CD14-positive monocyte (primary cell): ENCODE measurements at regions not wholly inside any gene's neighbourhood (a gene's known extent, or its start where the extent isn't known, plus 50 kb on each side); places are given as distances from the start of the nearest gene placed in this dataset.

Source experiments
- DNase-seq, 3 donors: peaks; one replicate each; pipeline ENCODE4 v3.0.0-alpha.2; 2011 to 2022
- H2AFZ ChIP-seq: 2 replicates; pipeline ENCODE4 v1.6.0; 2012; ENCODE audit warnings: mild to moderate bottlenecking, low read depth, low read length, inconsistent platforms; ENCODE audit not compliant: insufficient read depth, poor library complexity, severe bottlenecking
- H3K27ac ChIP-seq, 2 donors: 1 replicate in 1 of 2; 2 replicates in 1 of 2; pipeline ENCODE4 v1.5.1; 2012 to 2013; ENCODE audit warnings: low read length in 2 of 2, control low read depth in 1 of 2, inconsistent platforms in 1 of 2, low read depth in 1 of 2, mild to moderate bottlenecking in 1 of 2
- H3K27me3 ChIP-seq, 2 donors: one replicate each; pipeline versions ENCODE4 v1.6.0 to v1.6.1; 2011 to 2013; ENCODE audit warnings: low read length in 2 of 2; ENCODE audit not compliant: control insufficient read depth in 2 of 2, insufficient read depth in 2 of 2
- H3K36me3 ChIP-seq, 2 donors: replicated peaks in 1 of 2; 1 replicate in 1 of 2; 2 replicates in 1 of 2; pipeline versions ENCODE4 v1.5.1 to v1.6.1; 2012 to 2013; ENCODE audit warnings: low read length in 2 of 2, control low read depth in 1 of 2, inconsistent platforms in 1 of 2, mild to moderate bottlenecking in 1 of 2; ENCODE audit not compliant: insufficient read depth in 2 of 2, control insufficient read depth in 1 of 2
- H3K4me1 ChIP-seq, 2 donors: 1 replicate in 1 of 2; 2 replicates in 1 of 2; pipeline versions ENCODE4 v1.5.1 to v1.6.1; 2012 to 2013; ENCODE audit warnings: low read length in 2 of 2, control low read depth in 1 of 2, inconsistent platforms in 1 of 2, mild to moderate bottlenecking in 1 of 2, moderate library complexity in 1 of 2; ENCODE audit not compliant: insufficient read depth in 2 of 2, control insufficient read depth in 1 of 2
- H3K4me2 ChIP-seq: replicated peaks from 2 replicates; pipeline ENCODE3; 2012; ENCODE audit warnings: low read length, moderate library complexity, mild to moderate bottlenecking; ENCODE audit not compliant: poor library complexity, severe bottlenecking; ENCODE audit errors: extremely low read depth
- H3K4me3 ChIP-seq, 3 experiments: fragments of 200-600 bp in 1 of 3; sonication (generic) in 1 of 3; replicated peaks in 1 of 3; 1 replicate in 2 of 3; 2 replicates in 1 of 3; pipeline ENCODE4 v1.5.1; 2011 to 2013; ENCODE audit warnings: low read length in 3 of 3, mild to moderate bottlenecking in 3 of 3, control low read depth in 2 of 3, low read depth in 2 of 3, inconsistent platforms in 1 of 3, moderate library complexity in 1 of 3
- H3K79me2 ChIP-seq: 2 replicates; pipeline ENCODE4 v1.6.0; 2012; ENCODE audit warnings: mild to moderate bottlenecking, control low read depth, inconsistent platforms, low read length, moderate library complexity; ENCODE audit not compliant: insufficient read depth
- H3K9ac ChIP-seq: 2 replicates; pipeline ENCODE4 v1.6.0; 2017; ENCODE audit warnings: low read length, mild to moderate bottlenecking; ENCODE audit not compliant: insufficient read depth, poor library complexity, severe bottlenecking
- H3K9me3 ChIP-seq, 2 donors: replicated peaks in 1 of 2; 1 replicate in 1 of 2; 2 replicates in 1 of 2; pipeline versions ENCODE4 v1.5.1 to v1.6.1; 2012 to 2013; ENCODE audit warnings: low read length in 2 of 2, control low read depth in 1 of 2; ENCODE audit not compliant: control insufficient read depth in 1 of 2, insufficient read depth in 1 of 2
- H4K20me1 ChIP-seq: 2 replicates; pipeline ENCODE4 v1.6.0; 2012; ENCODE audit warnings: mild to moderate bottlenecking, low read length, control low read depth, moderate library complexity; ENCODE audit not compliant: insufficient read depth
- H3K27ac Mint-ChIP-seq, 7 donors: one replicate each; pipeline ENCODE4 v1.8.0; 2020; ENCODE audit warnings: mild to moderate bottlenecking in 7 of 7, mixed read lengths in 7 of 7, moderate library complexity in 6 of 7, inconsistent platforms in 2 of 7
- H3K27me3 Mint-ChIP-seq, 3 donors: one replicate each; pipeline ENCODE4 v1.8.0; 2021 to 2022; ENCODE audit warnings: low read depth in 3 of 3, mild to moderate bottlenecking in 3 of 3, mixed read lengths in 3 of 3, moderate library complexity in 3 of 3, inconsistent platforms in 1 of 3
- H3K36me3 Mint-ChIP-seq, 2 donors: one replicate each; pipeline ENCODE4 v1.8.0; 2020; ENCODE audit warnings: mixed read lengths in 2 of 2, inconsistent platforms in 1 of 2, mild to moderate bottlenecking in 1 of 2
- H3K4me1 Mint-ChIP-seq: one replicate; pipeline ENCODE4 v1.8.0; 2020; ENCODE audit warnings: mild to moderate bottlenecking, mixed read lengths
- H3K4me3 Mint-ChIP-seq, 2 donors: one replicate each; pipeline ENCODE4 v1.8.0; 2020; ENCODE audit warnings: mild to moderate bottlenecking in 2 of 2, mixed read lengths in 2 of 2, moderate library complexity in 1 of 2
- H3K9me3 Mint-ChIP-seq, 7 donors: one replicate each; pipeline ENCODE4 v1.8.0; 2020 to 2022; ENCODE audit warnings: mixed read lengths in 7 of 7, mild to moderate bottlenecking in 6 of 7, moderate library complexity in 6 of 7, inconsistent platforms in 2 of 7
- CTCF ChIP-seq: fragments of 200-600 bp; IDR thresholded peaks from one replicate; pipeline ENCODE4 v1.8.0; 2022; ENCODE audit warnings: antibody characterized with exemption, mild to moderate bottlenecking
- WGBS: methylation state at CpG from one replicate; pipeline ENCODE4 v1.1.5; 2013; ENCODE audit warnings: missing lambda C conversion rate; ENCODE audit not compliant: insufficient coverage; 5-methylcytosine and 5-hydroxymethylcytosine counted together
- intact Hi-C, 2 donors: fragments of 100-400 bp; cut with micrococcal nuclease; formaldehyde crosslinking; loops; one replicate each; pipeline versions ENCODE4 v1.15.0 to v1.15.1; 2023

- no peak overlapping the region for H3K27ac ChIP-seq
- DNase-seq = no peak
- no peaks in the 10 kb centered on the region for H3K4me1 ChIP-seq
- no peaks in the 10 kb centered on the region for H3K79me2 ChIP-seq
- no peaks in the 10 kb centered on the region for H3K36me3 Mint-ChIP-seq
- no peak overlapping the region for H2AFZ ChIP-seq
- H3K4me3 Mint-ChIP-seq = no peak overlapping the region
- no peak for TF ChIP-seq CTCF
- intact Hi-C loops = no loop called here
- H3K9me3 Mint-ChIP-seq = peaks cover 0 to 5% (median 2%) of the 10 kb centered on the region in 7 donors
- H3K4me1 Mint-ChIP-seq = no peaks in the 10 kb centered on the region
- no peak overlapping the region for H3K4me2 ChIP-seq
- 0% methylated on average over 1 of the region's 1 CpG for WGBS
- H3K9ac ChIP-seq = no peak overlapping the region
- no peaks in the 10 kb centered on the region for H3K36me3 ChIP-seq
- H3K9me3 ChIP-seq = no peaks in the 10 kb centered on the region
- peaks cover 0 to 4% (median 3%) of the 10 kb centered on the region in 3 donors for H3K27me3 Mint-ChIP-seq
- H3K27ac Mint-ChIP-seq = no peak overlapping the region
- no peak overlapping the region for H3K4me3 ChIP-seq
- H4K20me1 ChIP-seq = no peaks in the 10 kb centered on the region
- H3K27me3 ChIP-seq = no peaks in the 10 kb centered on the region
These were observed 2129.4 kb upstream of the PIK3C3 start for GRCh38 chr18:39825485-39826150.

- intact Hi-C loops = no loop called here
- Mint-ChIP-seq H3K27ac (no peak overlapping the region), H3K36me3 (no peaks in the 10 kb centered on the region), H3K27me3 (peaks cover 0 to 2% (median 1%) of the 10 kb centered on the region in 3 donors), H3K4me3 (no peak overlapping the region), H3K4me1 (no peaks in the 10 kb centered on the region), H3K9me3 (peaks cover 0 to 14% (median 4%) of the 10 kb centered on the region in 7 donors)
- TF ChIP-seq CTCF = no peak
- H3K36me3 ChIP-seq = no peaks in the 10 kb centered on the region
- H3K79me2 ChIP-seq = no peaks in the 10 kb centered on the region
- no peaks in the 10 kb centered on the region for H4K20me1 ChIP-seq
- no peak for DNase-seq
- H3K4me3 ChIP-seq = no peak overlapping the region
- no CpG with 5 or more reads among the region's 3 CpGs for WGBS
- H3K4me1 ChIP-seq = no peaks in the 10 kb centered on the region
- H3K27ac ChIP-seq = no peak overlapping the region
- no peak overlapping the region for H2AFZ ChIP-seq
- peaks cover 15 to 16% of the 10 kb centered on the region in 2 donors for H3K9me3 ChIP-seq
- no peak overlapping the region for H3K4me2 ChIP-seq
- H3K27me3 ChIP-seq = no peaks in the 10 kb centered on the region
- H3K9ac ChIP-seq = no peak overlapping the region
These were observed 2148.5 kb upstream of the PIK3C3 start for GRCh38 chr18:39806525-39806924.
